ENCODE measurements at regions not wholly inside any gene's neighbourhood (a gene's known extent, or its start where the extent isn't known, plus 50 kb on each side); places are given as distances from the start of the nearest gene placed in this dataset.
"Not testable (repeated sequence)": the region's sequence is repeated elsewhere in the genome, so short reads cannot be mapped to it uniquely, and the experiment has no call there.

DNA sequence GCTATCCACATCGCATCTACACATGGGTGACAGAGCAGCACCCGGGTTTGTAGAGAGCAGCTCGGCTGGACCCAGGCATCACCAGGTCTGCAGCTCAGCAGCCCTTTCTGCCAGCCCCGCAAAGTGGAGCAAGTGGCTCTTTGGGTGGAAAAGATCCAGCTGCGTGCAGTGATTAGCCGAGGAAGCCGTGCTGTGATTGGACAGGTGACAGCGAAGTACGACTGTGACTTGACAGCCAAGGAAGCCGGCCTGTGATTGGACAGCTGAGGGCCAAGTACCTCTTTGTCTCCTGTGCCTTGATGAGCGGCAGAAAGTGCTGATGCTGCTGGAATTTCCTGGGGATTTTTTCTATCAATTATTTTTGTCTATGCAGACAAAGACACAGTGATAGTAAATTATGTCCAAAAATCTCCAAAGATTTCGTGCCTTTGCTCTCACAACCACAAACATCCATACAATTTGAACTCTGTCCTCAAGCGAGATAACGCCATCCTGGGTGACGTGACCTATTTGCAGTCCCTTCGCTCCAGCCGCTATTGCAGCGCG lies 62.3 kb upstream of the GPR31 start:
- no peak for TF ChIP-seq RARB (CRISPR knock-in tag; IDR thresholded peaks at IDR 0.05)
- no peak for TF ChIP-seq CSDC2 (CRISPR knock-in tag; IDR thresholded peaks at IDR 0.05)
- TF ChIP-seq BACH2 (CRISPR knock-in tag; IDR thresholded peaks at IDR 0.05; ENCODE audit: borderline replicate concordance), result no peak
- no peak for TF ChIP-seq CREB5 (CRISPR knock-in tag; IDR thresholded peaks at IDR 0.05; ENCODE audit: low read depth)
- no peak for TF ChIP-seq GLIS3 (CRISPR knock-in tag; IDR thresholded peaks at IDR 0.05)
- no peak for ATAC-seq

DNA sequence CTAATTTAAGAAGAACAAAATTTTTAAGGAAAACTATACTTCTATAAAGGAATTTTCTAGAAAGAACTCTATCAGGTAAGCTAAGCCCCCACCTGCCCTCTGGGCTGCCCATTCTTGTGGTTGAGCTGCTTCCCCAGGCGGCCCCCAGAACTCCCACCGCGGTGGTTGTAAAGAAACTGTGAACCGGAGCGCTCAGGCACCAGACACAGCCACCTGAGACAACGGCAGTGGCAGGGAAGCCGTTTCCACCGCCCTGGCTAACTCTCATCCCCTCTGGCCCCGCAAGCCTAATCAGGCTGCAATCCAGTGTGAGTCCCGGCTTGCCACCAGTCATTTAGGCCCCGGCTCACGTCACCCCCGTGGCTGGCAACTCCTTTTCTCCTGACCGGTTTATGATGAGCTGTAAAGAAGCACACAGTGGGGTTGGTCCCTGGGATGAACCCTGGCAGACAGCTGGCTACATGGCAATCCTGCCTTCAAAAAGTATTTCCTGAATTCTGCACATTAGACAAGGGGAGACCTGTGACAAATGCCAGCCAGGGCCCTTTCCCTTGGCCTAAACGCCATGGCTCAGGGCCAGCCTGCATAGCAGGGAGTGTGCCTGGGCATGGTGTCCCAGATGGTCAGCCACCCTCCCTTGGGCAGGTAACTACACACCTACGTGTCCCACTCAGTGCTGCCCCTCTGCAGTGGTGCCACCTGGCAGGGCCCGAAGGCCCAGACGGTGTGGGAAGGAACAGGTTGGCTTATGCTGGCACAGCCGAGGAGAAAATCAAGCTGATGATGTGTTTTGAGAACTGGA lies 63.8 kb upstream of the GPR31 start:
- TF ChIP-seq CSRNP3 (CRISPR knock-in tag; IDR thresholded peaks at IDR 0.05) (no peak), ESRRG (CRISPR knock-in tag; IDR thresholded peaks at IDR 0.05) (no peak), RARB (CRISPR knock-in tag; IDR thresholded peaks at IDR 0.05) (no peak), SNAI2 (CRISPR knock-in tag; IDR thresholded peaks at IDR 0.05) (no peak), ZFP30 (CRISPR knock-in tag; IDR thresholded peaks at IDR 0.05) (no peak), ARNTL (CRISPR knock-in tag; IDR thresholded peaks at IDR 0.05; ENCODE audit: borderline replicate concordance, low read depth) (no peak), ZC3H10 (CRISPR knock-in tag; IDR thresholded peaks at IDR 0.05) (no peak), ZNF565 (CRISPR knock-in tag; conservative IDR thresholded peaks at IDR 0.05; ENCODE audit: low read depth) (no peak), BACH2 (CRISPR knock-in tag; IDR thresholded peaks at IDR 0.05; ENCODE audit: borderline replicate concordance) (no peak), ZFP3 (CRISPR knock-in tag; IDR thresholded peaks at IDR 0.05) (no peak), CSDC2 (CRISPR knock-in tag; IDR thresholded peaks at IDR 0.05) (no peak), ISL1 (CRISPR knock-in tag; IDR thresholded peaks at IDR 0.05) (no peak), CREB5 (CRISPR knock-in tag; IDR thresholded peaks at IDR 0.05; ENCODE audit: low read depth) (no peak), GLIS3 (CRISPR knock-in tag; IDR thresholded peaks at IDR 0.05) (no peak), ZNF8 (CRISPR knock-in tag; IDR thresholded peaks at IDR 0.05) (no peak)
- TF ChIP-seq, protein P1, sequence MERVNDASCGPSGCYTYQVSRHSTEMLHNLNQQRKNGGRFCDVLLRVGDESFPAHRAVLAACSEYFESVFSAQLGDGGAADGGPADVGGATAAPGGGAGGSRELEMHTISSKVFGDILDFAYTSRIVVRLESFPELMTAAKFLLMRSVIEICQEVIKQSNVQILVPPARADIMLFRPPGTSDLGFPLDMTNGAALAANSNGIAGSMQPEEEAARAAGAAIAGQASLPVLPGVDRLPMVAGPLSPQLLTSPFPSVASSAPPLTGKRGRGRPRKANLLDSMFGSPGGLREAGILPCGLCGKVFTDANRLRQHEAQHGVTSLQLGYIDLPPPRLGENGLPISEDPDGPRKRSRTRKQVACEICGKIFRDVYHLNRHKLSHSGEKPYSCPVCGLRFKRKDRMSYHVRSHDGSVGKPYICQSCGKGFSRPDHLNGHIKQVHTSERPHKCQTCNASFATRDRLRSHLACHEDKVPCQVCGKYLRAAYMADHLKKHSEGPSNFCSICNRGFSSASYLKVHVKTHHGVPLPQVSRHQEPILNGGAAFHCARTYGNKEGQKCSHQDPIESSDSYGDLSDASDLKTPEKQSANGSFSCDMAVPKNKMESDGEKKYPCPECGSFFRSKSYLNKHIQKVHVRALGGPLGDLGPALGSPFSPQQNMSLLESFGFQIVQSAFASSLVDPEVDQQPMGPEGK (CRISPR knock-in tag; IDR thresholded peaks at IDR 0.05; ENCODE audit: borderline replicate concordance), result no peak
- TF ChIP-seq, protein P2, sequence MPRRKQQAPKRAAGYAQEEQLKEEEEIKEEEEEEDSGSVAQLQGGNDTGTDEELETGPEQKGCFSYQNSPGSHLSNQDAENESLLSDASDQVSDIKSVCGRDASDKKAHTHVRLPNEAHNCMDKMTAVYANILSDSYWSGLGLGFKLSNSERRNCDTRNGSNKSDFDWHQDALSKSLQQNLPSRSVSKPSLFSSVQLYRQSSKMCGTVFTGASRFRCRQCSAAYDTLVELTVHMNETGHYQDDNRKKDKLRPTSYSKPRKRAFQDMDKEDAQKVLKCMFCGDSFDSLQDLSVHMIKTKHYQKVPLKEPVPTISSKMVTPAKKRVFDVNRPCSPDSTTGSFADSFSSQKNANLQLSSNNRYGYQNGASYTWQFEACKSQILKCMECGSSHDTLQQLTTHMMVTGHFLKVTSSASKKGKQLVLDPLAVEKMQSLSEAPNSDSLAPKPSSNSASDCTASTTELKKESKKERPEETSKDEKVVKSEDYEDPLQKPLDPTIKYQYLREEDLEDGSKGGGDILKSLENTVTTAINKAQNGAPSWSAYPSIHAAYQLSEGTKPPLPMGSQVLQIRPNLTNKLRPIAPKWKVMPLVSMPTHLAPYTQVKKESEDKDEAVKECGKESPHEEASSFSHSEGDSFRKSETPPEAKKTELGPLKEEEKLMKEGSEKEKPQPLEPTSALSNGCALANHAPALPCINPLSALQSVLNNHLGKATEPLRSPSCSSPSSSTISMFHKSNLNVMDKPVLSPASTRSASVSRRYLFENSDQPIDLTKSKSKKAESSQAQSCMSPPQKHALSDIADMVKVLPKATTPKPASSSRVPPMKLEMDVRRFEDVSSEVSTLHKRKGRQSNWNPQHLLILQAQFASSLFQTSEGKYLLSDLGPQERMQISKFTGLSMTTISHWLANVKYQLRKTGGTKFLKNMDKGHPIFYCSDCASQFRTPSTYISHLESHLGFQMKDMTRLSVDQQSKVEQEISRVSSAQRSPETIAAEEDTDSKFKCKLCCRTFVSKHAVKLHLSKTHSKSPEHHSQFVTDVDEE (CRISPR knock-in tag; IDR thresholded peaks at IDR 0.05), result no peak
- no peak for ATAC-seq

GRCh38 chr6:167225566-167226382 lies 65.3 kb upstream of the UNC93A start:
- ATAC-seq, result not testable (repeated sequence)

GRCh38 chr6:167226383-167226685 lies 64.8 kb upstream of the UNC93A start:
- TF ChIP-seq, protein P2 (CRISPR knock-in tag; IDR thresholded peaks at IDR 0.05), result no peak
- TF ChIP-seq ZNF8 (CRISPR knock-in tag; IDR thresholded peaks at IDR 0.05) (no peak), CSDC2 (CRISPR knock-in tag; IDR thresholded peaks at IDR 0.05) (no peak), CREB5 (CRISPR knock-in tag; IDR thresholded peaks at IDR 0.05; ENCODE audit: low read depth) (no peak), ARNTL (CRISPR knock-in tag; IDR thresholded peaks at IDR 0.05; ENCODE audit: borderline replicate concordance, low read depth) (no peak), OSR1 (CRISPR knock-in tag; IDR thresholded peaks at IDR 0.05) (no peak)
- ATAC-seq, result no peak
